GM19240 (cell line): ENCODE measurements at regions not wholly inside any gene's neighbourhood (a gene's known extent, or its start where the extent isn't known, plus 50 kb on each side); places are given as distances from the start of the nearest gene placed in this dataset.
"Not testable (repeated sequence)": the region's sequence is repeated elsewhere in the genome, so short reads cannot be mapped to it uniquely, and the experiment has no call there.

Experiments
- DNase-seq: peaks from one replicate; pipeline ENCODE4 v3.0.0; 2011; ENCODE audit warnings: low spot score; ENCODE audit not compliant: insufficient read length

DNA sequence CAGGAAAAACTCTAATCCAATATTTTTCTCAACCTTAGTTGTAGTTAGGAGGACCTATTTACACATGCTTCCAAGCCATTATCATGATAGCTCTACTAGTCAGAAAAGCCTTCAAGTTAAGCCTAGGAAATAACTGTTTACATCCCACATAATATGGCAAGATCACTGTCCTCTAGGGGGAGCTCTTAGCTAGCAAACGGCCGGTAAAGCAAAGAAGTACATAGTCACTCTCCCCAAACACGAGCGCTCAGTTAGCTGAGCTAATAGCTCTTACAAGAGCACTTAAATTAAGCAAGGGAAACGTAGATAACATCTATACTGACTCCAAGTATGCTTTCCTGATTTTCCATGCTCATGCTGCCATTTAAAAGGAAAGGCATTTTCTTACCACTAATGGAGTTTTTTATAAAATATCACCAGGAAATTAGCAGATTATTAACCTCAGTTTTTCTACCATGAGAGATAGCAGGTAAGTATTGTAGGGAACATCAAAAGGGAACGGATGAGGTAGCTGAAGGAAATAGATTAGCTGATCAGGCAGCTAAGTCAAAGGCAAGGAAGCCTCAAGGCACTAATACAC lies 100.6 kb upstream of the PABPC3 start:
- peak; percentile 21 for DNase-seq

- DNase-seq: no peak
Measured at GRCh38 chr13:24997367-24997967, 98.5 kb upstream of the PABPC3 start.

- no peak for DNase-seq
Measured at GRCh38 chr13:24998433-24998832, 97.5 kb upstream of the PABPC3 start.

DNA sequence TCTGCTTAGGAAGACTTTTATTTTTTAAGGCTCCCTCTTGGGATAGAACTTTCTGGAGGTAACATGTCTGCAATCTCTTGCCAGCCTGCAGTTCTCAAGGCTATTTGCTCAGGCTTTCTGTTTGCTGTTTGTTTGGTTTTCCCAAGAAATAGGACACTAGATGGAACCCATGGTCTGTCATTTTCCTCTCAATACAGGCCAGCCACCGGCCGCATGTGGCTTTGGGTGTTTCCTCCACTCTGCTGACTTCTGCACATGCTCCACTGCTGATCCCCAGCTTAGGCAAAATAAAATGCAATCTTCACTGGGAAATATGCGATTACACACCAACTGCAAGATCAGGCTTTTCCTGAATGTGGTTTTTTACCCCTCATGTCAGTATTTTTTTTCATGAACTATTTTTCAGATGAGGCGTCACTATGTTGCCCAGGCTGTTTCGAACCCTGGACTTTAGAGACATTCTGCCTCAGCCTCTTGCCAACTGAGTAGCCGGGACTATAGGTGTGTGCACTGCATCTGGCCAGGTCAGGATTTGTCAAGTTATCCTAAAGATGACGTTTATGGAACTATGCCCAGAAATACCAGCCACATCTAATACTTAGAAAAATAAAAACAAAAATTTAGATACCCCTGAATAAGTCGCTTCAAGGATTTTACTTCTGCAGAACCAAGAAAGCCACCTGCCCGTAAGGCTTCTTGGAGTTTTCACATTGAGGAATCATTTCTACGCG lies 94.3 kb upstream of the PABPC3 start:
- DNase-seq: no peak

DNA sequence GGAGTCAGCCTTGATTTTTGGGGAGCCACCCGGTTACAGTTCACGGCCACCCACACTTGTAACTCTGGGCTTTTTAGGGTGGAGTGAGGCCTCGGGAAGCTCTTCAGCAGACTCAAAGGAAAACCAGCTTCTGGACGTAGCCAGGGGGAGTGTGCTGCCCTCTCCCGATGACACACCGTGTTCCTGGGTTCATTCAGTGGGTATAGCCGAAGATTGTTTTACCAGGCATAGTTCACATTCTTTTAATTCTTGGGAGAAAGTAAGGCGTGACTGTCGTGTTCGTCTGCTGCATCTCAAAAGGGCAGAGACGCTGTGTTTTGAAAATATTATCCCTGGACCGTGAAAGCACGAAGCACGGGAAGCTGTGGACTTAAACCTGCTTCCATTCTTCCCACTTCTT lies 93.6 kb upstream of the PABPC3 start:
- DNase-seq: not testable (repeated sequence)

DNA sequence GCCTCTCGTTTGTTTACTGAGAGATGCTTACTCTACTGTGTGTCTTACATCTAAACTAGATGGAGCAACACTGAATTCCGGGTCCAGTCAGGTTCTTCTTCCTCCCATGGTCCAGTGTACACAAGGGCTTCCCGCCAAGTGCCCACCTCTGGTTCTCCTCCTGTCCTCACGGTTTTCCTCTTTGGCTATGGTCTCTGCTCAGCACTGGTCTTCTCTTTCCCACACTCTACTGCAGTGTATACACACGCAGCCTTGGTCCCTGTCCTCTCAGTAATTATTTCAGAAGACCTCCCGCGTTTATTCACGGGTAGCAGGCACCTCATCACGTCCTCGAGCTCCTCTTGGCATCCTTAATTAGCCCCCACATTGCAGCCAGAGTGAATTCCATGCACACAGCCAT lies 91.4 kb upstream of the PABPC3 start:
- DNase-seq: not testable (repeated sequence)

- DNase-seq: not testable (repeated sequence)
Measured at GRCh38 chr13:25005050-25005497, 90.9 kb upstream of the PABPC3 start.

GRCh38 chr13:25007389-25007788 lies 88.5 kb upstream of the PABPC3 start:
- not testable (repeated sequence) for DNase-seq

DNA sequence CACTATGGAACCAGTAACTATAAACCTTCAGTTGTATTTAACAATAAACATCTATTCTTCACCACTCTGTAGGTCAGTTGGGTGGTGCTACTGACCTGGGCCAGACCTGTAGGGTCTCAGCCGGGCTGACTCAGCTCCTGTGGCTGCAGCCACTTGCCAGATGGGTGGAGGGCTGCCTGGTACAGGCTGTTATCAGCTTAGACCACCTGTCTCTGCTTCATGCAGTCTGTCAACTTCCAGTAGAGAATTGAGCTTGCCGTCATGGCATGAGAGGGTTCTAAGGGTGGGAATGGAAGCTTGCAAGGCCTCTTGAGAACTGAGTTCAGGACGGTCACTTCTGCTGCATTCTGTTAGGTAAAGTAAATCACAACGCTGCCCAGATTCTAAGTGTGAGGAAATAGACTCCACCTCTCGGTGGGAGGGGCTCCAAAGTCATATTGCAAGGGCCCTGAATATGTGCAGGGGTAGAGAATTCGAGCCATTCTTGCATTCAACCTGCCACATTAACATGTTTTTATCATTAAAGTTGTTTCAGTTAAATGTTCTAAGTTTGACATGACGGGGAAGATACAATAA lies 81.5 kb upstream of the PABPC3 start:
- not testable (repeated sequence) for DNase-seq

GRCh38 chr13:25017176-25017575 lies 78.8 kb upstream of the PABPC3 start:
- DNase-seq: not testable (repeated sequence)

- not testable (repeated sequence) for DNase-seq
Measured at GRCh38 chr13:25017808-25018728, 77.9 kb upstream of the PABPC3 start.

DNA sequence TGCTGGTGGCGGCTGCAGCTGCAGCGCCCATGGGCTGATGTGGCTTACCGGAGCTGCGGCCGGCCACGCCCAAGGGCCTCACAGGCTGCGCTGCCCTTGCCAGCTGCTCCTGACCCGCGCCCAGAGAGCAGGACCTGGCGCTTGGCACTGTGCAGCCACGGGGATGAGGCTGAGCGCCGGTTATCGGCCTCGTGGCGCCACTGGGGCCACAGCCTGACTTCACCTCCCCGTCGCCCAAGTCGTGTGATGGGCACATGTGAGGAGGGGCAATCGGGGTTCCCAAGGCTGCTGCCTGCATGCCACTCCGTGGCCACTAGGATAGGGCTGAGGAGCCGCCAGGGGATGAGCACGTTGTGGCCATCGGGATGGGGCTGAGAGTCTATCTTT lies 77.2 kb upstream of the PABPC3 start:
- no peak for DNase-seq

DNA sequence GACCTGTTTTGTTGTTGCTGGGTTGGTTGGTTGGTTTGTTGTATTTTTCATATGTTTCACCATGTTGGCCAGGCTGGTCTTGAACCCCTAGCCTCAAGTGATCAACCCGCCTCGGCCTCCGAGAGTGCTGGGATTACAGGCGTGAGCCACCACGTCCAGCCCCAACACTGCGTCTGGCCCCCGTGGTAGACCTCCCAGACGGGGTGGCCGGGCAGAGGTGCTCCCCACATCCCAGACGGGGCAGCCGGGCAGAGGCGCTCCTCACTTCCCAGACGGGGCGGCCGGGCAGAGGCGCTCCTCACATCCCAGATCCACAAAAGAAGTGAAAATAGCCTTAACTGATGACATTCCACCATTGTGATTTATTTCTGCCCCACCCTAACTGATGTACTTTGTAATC lies 76.2 kb upstream of the PABPC3 start:
- DNase-seq: not testable (repeated sequence)

DNA sequence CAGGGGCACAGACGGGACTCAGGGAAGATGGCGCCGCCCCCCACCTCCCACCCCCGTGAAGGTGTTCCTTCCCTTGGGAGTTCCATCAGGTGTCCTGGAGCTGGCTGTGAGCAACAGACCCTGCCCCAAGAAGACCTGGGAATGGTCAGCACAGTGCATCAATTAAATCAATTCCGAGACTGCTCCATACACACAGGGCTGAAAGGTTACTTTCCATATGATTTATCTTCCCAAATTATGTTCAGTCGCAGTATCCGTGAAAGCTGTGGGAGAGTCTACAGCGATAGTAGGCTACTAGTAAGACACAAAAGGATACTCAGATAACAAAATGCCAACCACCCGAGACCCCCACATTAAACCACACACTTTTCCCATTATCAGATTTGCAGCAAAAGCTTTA lies 71.8 kb upstream of the PABPC3 start:
- DNase-seq: no peak

DNA sequence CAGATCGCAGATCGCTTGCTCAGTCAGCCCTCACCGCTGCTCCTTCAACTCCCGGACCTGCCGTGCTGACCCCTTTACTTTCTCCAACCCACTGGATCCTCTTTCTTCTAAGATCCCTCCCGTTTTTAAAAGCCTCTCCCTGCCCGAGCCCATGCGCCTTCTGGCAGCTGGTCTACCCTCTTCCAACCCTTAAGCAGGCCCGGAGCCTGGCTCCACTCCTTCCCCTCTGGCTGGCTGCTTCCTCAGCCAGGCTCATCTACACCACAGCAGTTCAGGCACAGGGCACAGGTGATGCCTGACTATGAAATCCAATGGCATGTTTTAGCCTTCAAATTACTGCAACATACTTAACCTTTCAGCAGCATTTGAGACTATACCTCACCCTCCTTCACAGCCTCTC lies 63.8 kb upstream of the PABPC3 start:
- DNase-seq: no peak

GRCh38 chr13:25034173-25034572 lies 61.8 kb upstream of the PABPC3 start:
- DNase-seq: no peak

DNA sequence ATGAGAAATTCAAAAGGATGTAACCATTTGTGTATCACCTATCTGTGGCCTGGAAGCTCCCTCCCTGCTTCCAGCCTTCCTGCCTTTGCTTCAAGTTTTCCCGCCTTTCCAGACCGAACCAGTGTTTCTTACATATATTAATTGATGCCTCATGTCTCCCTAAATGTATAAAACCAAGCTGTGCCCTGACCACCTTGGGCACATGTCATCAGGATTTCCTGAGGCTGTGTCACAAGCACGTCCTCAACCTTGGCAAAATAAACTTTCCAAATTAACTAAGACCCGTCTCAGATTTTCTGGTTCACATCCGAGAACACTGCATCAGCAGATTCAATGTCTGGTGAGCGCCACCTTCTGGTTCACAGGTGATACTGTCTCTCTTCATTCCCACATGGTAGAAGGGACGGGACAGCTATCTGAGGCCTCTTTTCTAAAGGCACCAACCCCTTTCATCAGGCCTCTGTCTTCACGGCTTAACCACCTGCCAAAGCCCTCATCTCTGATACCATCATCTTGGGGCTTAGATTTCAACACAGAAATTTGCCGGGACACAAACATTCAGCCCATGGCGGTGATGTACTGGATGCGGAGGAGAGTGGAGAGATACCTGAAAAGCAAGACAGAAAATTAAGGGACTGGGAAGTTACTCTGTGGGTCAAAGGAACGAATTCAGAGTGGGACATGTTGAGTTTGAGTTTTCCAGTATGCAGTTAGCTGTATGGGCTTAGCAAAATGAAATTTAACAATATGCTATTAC lies 58.7 kb upstream of the PABPC3 start:
- DNase-seq: peak; percentile 42

- DNase-seq: no peak
Measured at GRCh38 chr13:25042151-25042865, 53.6 kb upstream of the PABPC3 start.

DNA sequence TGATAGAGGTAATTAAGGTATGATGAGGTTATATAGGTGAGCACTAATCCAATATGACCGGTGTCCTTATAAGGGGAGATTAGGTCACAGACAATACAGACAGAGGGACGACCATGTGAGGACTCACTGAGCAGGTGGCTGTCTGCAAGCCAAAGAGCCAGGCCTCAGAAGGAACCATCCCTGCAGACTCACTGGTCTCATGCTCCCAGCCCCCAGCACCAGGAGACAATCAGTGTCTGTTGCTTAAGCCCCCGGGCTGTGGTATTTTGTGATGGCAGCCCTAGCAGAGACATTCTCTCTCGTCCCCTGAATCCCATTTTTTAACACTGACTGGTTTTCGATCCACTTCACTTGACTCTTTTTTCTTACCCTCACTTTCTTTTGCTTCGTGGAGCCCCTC lies 51.9 kb upstream of the PABPC3 start:
- DNase-seq: no peak
